Activated CD8-positive, alpha-beta T cell treated with anti-CD3 and anti-CD28 coated beads for 36 hours (primary cell): ENCODE measurements at regions not wholly inside any gene's neighbourhood (a gene's known extent, or its start where the extent isn't known, plus 50 kb on each side); places are given as distances from the start of the nearest gene placed in this dataset.

Experiments used
- ATAC-seq: fragments of 200-7000 bp; cut with Tn5 transposase; one replicate; pipeline ENCODE4 v1.10.0; 2021; ENCODE audit warnings: mild to moderate bottlenecking, moderate library complexity
- CTCF ChIA-PET: fragments of 350-600 bp; sonication (Branson Sonifier 250); formaldehyde crosslinking; loops from one replicate; lab custom pipeline; 2021; ENCODE audit warnings: antibody characterized with exemption; lab: Charles Lee
- POLR2A ChIA-PET: fragments of 350-600 bp; sonication (Branson Sonifier 250); formaldehyde crosslinking; loops from one replicate; lab custom pipeline; 2021; ENCODE audit warnings: antibody characterized with exemption; lab: Charles Lee
- DNase-seq: peaks from one replicate; pipeline ENCODE4 v3.0.0-alpha.2; 2020
- H3K27ac Mint-ChIP-seq: one replicate; pipeline ENCODE4 v1.8.0; 2021; ENCODE audit warnings: mild to moderate bottlenecking, mixed read lengths
- H3K27me3 Mint-ChIP-seq: one replicate; pipeline ENCODE4 v1.8.0; 2021; ENCODE audit warnings: mixed read lengths
- H3K36me3 Mint-ChIP-seq: one replicate; pipeline ENCODE4 v1.8.0; 2021; ENCODE audit warnings: low read depth, mixed read lengths
- H3K4me1 Mint-ChIP-seq: one replicate; pipeline ENCODE4 v1.8.0; 2021; ENCODE audit warnings: low read depth, mixed read lengths
- H3K4me3 Mint-ChIP-seq: one replicate; pipeline ENCODE4 v1.8.0; 2021; ENCODE audit warnings: mild to moderate bottlenecking, moderate library complexity, mixed read lengths
- H3K9me3 Mint-ChIP-seq: one replicate; pipeline ENCODE4 v1.8.0; 2021; ENCODE audit warnings: mixed read lengths
- CTCF ChIP-seq: fragments of 200-600 bp; IDR thresholded peaks from one replicate; pipeline ENCODE4 v1.8.0; 2022; ENCODE audit warnings: antibody characterized with exemption, mild to moderate bottlenecking
- intact Hi-C: fragments of 100-400 bp; cut with micrococcal nuclease; formaldehyde crosslinking; loops from one replicate; pipeline ENCODE4 v1.10.0; 2022

DNA sequence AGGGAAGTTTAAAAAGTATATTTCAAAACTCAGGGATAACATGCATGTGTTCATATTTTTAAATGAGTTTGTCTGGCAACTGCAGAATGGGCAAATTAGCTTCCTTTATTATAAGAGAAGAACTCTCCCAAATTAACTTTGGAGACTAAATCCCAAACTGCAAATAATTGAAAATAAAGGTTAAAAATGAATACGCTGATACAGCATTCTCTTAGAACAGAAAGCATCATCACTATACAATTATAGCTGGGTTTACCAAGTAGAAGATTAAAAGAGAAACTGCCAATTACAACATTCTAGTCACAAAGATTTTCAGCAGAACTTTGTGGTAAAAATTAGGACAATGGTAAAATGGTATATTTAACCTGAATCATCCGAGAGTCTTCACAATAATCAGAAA lies 73.3 kb downstream of the OLFM4 start:
- intact Hi-C loops: no loop called here
- no peak for TF ChIP-seq CTCF
- Mint-ChIP-seq H3K4me3 (no peak overlapping the region), H3K4me1 (no peaks in the 10 kb centered on the region), H3K9me3 (peaks cover 2% of the 10 kb centered on the region), H3K27ac (no peak overlapping the region), H3K27me3 (no peaks in the 10 kb centered on the region), H3K36me3 (no peaks in the 10 kb centered on the region)
- CTCF ChIA-PET: no interaction called here
- POLR2A ChIA-PET: no interaction called here
- DNase-seq (no peak), ATAC-seq (no peak)

GRCh38 chr13:53104136-53104535 lies 75.5 kb downstream of the OLFM4 start:
- intact Hi-C loops: no loop called here
- Mint-ChIP-seq H3K4me1 (no peaks in the 10 kb centered on the region), H3K36me3 (no peaks in the 10 kb centered on the region), H3K27me3 (no peaks in the 10 kb centered on the region), H3K9me3 (no peaks in the 10 kb centered on the region), H3K4me3 (no peak overlapping the region), H3K27ac (no peak overlapping the region)
- no peak for DNase-seq
- POLR2A ChIA-PET: no interaction called here
- CTCF ChIA-PET: no interaction called here
- no peak for TF ChIP-seq CTCF
- ATAC-seq: no peak

- CTCF ChIA-PET: no interaction called here
- H3K27me3 Mint-ChIP-seq: no peaks in the 10 kb centered on the region
Observed at GRCh38 chr13:53105477-53105876, 76.9 kb downstream of the OLFM4 start.

GRCh38 chr13:53105890-53106289 lies 77.3 kb downstream of the OLFM4 start:
- H3K9me3 Mint-ChIP-seq: no peaks in the 10 kb centered on the region
- no peaks in the 10 kb centered on the region for H3K27me3 Mint-ChIP-seq
- no peak for DNase-seq
- ChIA-PET CTCF (no interaction called here), POLR2A (no interaction called here)
- ATAC-seq: no peak
- intact Hi-C loops: no loop called here
- no peaks in the 10 kb centered on the region for H3K36me3 Mint-ChIP-seq
- H3K4me3 Mint-ChIP-seq: no peak overlapping the region
- no peak for TF ChIP-seq CTCF
- H3K4me1 Mint-ChIP-seq: no peaks in the 10 kb centered on the region
- H3K27ac Mint-ChIP-seq: no peak overlapping the region

More at GRCh38 chr13:53105477-53105876, 76.9 kb downstream of the OLFM4 start:
- POLR2A ChIA-PET: no interaction called here
- ATAC-seq (no peak), DNase-seq (no peak)
- no peak overlapping the region for H3K4me3 Mint-ChIP-seq
- intact Hi-C loops: no loop called here
- no peaks in the 10 kb centered on the region for H3K4me1 Mint-ChIP-seq
- H3K36me3 Mint-ChIP-seq: no peaks in the 10 kb centered on the region
- no peak overlapping the region for H3K27ac Mint-ChIP-seq
- no peaks in the 10 kb centered on the region for H3K9me3 Mint-ChIP-seq
- no peak for TF ChIP-seq CTCF

GRCh38 chr13:53110181-53110580 lies 81.6 kb downstream of the OLFM4 start:
- H3K36me3 Mint-ChIP-seq: no peaks in the 10 kb centered on the region
- ChIA-PET POLR2A (no interaction called here), CTCF (no interaction called here)
- H3K27me3 Mint-ChIP-seq: peaks cover 2% of the 10 kb centered on the region
- ATAC-seq (no peak), DNase-seq (no peak)
- no peaks in the 10 kb centered on the region for H3K4me1 Mint-ChIP-seq
- TF ChIP-seq CTCF: no peak
- no peak overlapping the region for H3K27ac Mint-ChIP-seq
- intact Hi-C loops: no loop called here
- no peak overlapping the region for H3K4me3 Mint-ChIP-seq
- H3K9me3 Mint-ChIP-seq: no peaks in the 10 kb centered on the region
